Activated effector memory CD4-positive, alpha-beta T cell treated with Interleukin-2 at 50 U/mL for 16 hours (primary cell): ENCODE measurements at regions not wholly inside any gene's neighbourhood (a gene's known extent, or its start where the extent isn't known, plus 50 kb on each side); places are given as distances from the start of the nearest gene placed in this dataset.

ENCODE experiments used
- DNase-seq: peaks from one replicate; pipeline ENCODE4 v3.0.0-alpha.2; 2020

- DNase-seq = no peak
Measured at GRCh38 chr11:32039149-32039548, 51.7 kb upstream of the RCN1 start.

GRCh38 chr11:32034680-32035079, 56.2 kb upstream of the RCN1 start:
- no peak for DNase-seq

- DNase-seq = no peak
Measured at GRCh38 chr11:32034149-32034548, 56.7 kb upstream of the RCN1 start.

- DNase-seq = no peak
Measured at GRCh38 chr11:32033491-32033890, 57.4 kb upstream of the RCN1 start.

- no peak for DNase-seq
Measured at GRCh38 chr11:32033067-32033466, 57.8 kb upstream of the RCN1 start.

GRCh38 chr11:32032478-32032877, 58.4 kb upstream of the RCN1 start:
- DNase-seq = no peak

GRCh38 chr11:32032052-32032451, 58.8 kb upstream of the RCN1 start:
- no peak for DNase-seq

GRCh38 chr11:32030875-32031503, 59.9 kb upstream of the RCN1 start:
- DNase-seq = no peak

GRCh38 chr11:32029721-32030120, 61.2 kb upstream of the RCN1 start:
- DNase-seq = no peak

- no peak for DNase-seq
Measured at GRCh38 chr11:32028201-32028600, 62.7 kb upstream of the RCN1 start.

GRCh38 chr11:32026766-32027165, 64.1 kb upstream of the RCN1 start:
- DNase-seq = no peak

GRCh38 chr11:32024948-32025347, 65.9 kb upstream of the RCN1 start:
- no peak for DNase-seq

GRCh38 chr11:32023370-32024305, 67.2 kb upstream of the RCN1 start:
- DNase-seq = no peak

GRCh38 chr11:32018672-32019071, 72.2 kb upstream of the RCN1 start:
- DNase-seq = no peak

GRCh38 chr11:32016111-32016510, 74.8 kb upstream of the RCN1 start:
- no peak for DNase-seq

GRCh38 chr11:32015427-32015826, 75.4 kb upstream of the RCN1 start:
- DNase-seq = no peak

GRCh38 chr11:32013603-32014002, 77.3 kb upstream of the RCN1 start:
- DNase-seq = no peak

- no peak for DNase-seq
Measured at GRCh38 chr11:32012049-32012448, 78.8 kb upstream of the RCN1 start.

- DNase-seq = no peak
Measured at GRCh38 chr11:32008880-32009551, 81.9 kb upstream of the RCN1 start.

GRCh38 chr11:32006799-32007388, 84.0 kb upstream of the RCN1 start:
- no peak for DNase-seq

- no peak for DNase-seq
Measured at GRCh38 chr11:32005786-32006416, 85.0 kb upstream of the RCN1 start.

- DNase-seq = no peak
Measured at GRCh38 chr11:32003335-32003734, 87.5 kb upstream of the RCN1 start.

GRCh38 chr11:32002311-32002710, 88.6 kb upstream of the RCN1 start:
- no peak for DNase-seq
